KG1 (cell line): ENCODE measurements at regions not wholly inside any gene's neighbourhood (a gene's known extent, or its start where the extent isn't known, plus 50 kb on each side); places are given as distances from the start of the nearest gene placed in this dataset.

Experiments used
- DNase-seq: peaks from one replicate; lab custom pipeline; 2025; lab: John Stamatoyannopoulos, UW

DNA sequence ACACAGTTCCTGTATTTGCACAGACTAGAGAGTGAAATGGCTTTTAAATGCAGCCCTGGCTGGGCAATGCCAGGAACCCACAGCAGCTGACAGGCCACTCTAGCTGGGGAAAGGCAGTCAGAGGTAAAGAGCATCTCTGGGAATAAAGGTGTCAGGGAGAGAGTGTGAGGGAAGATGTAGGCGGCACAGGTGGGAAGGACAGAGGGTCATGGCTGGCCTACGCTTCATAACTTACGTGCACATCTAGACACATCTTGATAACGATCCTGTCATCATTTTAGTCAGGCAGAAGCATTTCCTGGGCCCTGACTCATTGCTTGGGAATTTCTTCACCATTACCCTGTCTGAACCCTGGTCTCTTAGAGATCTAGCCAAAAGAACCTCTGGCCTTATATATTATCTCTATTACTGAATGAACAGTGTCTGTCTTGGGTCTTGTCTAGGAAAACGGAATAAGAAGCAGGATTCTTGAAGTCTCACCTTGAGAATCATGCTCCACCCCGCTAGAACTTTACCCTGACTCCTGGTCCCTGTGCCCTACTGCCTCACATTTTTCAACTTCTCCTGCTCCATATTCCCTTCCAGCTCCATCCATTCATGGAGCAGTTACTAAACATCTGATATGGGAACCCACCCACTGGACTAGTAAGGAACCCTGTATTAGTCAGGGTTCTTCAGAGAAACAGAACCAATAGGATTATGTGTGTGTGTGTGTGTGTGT is 106.4 kb upstream of the ELL2 start:
- no peak for DNase-seq

DNA sequence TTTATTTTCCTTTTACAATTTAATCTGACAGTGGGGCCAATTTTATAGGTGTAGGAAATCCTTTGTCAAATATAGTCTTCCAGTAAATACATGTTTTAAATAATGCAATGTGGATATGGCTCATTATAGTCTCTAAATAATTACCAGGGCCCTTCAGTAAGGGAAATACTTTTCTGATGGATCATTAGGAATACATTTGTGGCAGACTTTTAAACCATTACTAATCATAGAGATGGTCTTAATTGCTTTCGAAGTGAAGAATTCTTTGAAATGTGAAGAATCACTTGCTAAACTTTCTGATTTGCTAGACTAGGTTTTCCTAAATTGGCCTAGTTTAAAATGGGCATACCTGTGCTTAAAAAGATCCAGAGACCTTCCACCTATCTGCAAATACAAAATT is 105.6 kb upstream of the ELL2 start:
- no peak for DNase-seq

DNA sequence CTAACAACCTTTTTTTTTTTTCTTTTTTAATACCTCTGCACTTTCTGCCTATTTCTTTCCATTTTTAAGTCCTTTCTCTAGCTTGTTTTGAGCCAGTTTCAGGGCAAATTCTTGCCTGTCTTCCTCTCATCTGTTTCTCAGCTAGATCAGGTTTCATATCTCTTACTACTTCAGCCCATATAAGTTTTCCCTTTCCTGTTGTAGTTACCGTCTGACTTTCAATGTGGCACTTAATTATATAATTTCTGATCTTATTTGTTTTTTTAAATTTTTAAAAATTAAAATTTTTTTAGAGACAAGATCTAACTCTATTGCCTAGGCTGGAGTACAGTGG is 104.7 kb upstream of the ELL2 start:
- DNase-seq: no peak

GRCh38 chr5:96065685-96066385 is 104.2 kb upstream of the ELL2 start:
- no peak for DNase-seq

DNA sequence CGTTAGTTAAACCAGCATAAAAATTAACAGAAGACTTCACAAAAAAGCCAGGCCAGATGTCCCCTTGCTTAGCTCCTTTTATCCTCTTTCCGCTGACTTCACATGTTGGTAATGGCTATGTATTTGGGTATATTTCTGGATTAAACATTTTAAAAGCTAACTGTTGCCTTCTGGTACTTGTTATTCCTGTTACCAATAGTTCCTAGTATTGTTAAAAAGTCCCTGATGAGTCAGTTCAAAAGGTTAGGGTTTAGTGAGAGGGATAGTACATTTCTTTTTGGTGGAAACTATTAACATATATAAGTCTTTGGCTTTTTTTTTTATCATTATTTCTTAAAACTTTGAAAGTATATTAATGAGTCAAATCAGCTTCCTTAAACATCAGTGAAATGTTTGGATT is 103.2 kb upstream of the ELL2 start:
- no peak for DNase-seq

DNA sequence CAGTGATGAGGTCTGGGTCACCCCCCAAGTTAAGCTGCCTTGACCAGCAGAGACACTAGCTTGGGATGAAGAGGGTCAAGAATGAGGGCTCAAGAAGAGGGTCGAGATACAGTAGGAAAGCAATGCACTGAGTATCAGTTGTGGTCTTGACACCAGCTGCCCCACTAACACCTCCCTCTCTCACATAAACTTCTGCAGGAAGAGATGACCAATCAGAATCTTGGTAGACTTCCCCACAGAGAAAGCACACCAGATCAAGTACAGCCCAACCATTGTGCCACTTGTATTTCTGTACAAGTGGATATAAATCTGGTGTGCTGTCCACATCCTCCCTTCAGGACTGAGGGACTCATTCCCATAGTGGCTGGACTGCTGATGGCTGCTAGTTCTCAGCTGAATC is 101.2 kb upstream of the ELL2 start:
- no peak for DNase-seq

DNA sequence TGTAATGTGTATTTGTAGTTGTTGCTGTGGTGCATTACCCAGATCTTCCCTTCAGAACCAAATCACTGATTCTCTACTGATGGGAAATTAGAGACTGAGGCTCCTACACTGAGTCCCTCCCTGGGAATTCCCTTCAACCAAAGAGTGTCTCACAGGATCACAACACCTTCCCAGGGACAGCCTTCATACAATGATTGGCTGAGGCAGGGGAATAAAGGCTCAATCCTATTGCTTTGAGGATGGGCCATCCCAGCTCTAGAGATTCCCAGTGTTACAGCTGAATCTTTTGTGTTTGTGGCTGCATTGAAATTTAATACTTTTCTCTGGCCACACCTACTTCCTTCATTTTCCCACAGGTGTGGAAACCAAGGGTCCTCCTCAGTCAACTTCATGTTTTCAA is 96.4 kb upstream of the ELL2 start:
- no peak for DNase-seq

- DNase-seq: no peak
Measured at GRCh38 chr5:96054311-96055030, 92.8 kb upstream of the ELL2 start.

GRCh38 chr5:96053063-96053735 is 91.5 kb upstream of the ELL2 start:
- DNase-seq: no peak

GRCh38 chr5:96052374-96052773 is 90.7 kb upstream of the ELL2 start:
- no peak for DNase-seq

- DNase-seq: no peak
Measured at GRCh38 chr5:96051401-96051830, 89.8 kb upstream of the ELL2 start.

GRCh38 chr5:96050273-96050880 is 88.7 kb upstream of the ELL2 start:
- no peak for DNase-seq

DNA sequence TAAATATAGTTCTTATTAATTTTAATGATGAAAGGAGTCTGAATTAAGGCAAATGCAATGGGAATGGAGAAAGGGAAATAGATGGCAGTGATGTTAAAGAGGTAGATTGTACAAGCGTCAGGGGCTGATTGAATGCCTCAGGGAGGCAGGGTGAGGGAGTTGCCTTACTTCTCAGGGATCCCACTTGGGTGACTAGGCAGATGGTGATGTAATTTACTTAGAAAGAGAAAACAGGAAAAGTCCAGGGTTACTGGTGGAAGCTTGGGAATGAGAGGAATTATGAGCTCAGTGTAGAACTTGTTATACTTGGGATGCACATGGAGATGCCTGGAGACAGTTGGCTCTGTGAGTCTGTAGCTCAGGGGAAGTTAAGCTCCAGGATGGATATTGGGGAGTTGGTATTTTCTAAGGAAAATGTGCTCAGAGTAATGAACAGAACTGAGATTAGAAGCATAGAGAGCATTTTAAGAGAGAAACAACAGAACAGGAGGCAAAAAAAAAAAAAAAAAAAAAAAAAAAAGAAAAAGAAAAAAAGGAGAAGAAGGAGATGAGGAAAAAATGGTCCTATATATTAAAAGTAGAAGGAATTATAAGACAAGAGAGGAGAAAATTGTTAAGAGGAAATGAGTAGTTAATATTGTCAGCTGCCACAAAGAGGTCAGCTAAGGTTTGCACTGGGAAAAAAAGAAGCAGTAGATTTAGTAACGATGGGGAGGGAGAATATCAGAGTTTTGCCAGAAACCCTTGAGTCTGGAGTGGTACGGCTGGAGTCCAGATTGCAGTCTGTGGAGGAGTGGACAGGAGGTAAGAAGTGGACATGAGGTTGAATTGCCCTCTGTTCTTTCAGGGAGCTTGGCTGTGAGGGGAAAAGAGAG is 88.0 kb upstream of the ELL2 start:
- no peak for DNase-seq

DNA sequence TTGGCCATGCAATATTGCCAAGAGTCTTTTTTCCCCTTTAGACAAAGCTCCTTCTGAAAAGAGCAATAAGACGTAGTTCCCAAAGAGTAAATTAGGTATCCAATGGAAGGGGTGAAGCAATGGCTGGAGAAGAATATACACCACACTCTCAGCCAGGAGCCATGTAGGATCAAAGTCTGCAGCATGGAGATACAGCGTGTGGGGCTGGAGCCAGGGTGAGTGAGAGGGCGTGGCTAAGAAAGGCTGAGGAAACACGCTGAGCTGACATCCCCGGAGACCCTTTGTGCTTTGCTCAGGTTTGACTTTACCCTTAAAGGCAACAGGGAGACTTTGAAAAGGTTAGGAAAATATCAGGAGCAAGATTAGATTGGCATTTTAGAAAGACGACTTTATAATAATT is 87.1 kb upstream of the ELL2 start:
- DNase-seq: no peak

- DNase-seq: no peak
Measured at GRCh38 chr5:96045888-96046287, 84.2 kb upstream of the ELL2 start.

DNA sequence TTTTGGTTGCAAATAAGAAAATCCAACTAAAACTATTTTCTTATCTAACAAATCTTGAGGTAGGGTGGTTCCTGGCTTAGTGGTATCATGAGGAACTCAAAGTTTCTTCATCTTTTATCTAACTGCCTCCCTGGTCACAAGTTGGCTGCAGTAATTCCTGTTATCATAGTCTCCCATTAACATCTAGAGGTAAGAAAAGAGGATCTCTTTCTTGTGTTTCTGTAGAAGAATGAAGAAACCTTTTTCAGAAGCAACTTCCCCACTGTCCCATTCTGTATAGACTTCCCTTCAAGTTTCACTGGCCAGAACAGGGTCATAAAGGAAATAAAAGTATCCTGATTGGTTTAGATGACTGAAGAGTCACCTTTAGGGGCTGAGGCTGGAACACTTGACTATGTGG is 81.8 kb upstream of the ELL2 start:
- no peak for DNase-seq

DNA sequence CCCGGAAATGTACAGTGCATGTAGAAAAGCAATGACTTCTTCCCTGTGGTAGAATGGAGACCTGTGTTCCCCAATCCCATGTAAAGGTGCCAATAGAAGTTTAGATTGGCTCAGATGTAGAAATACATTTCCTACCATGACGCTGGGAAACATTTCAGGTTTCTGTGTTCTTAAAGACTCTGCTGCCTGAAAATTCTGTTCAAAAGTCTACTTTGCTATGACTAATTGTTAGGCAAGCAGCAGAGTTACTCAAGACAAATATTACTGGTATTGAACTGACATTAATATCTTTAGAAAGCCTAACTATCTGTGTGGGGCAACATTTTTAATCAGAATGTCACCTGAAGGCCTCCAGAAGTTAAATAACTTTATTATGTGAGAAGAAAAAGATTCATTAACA is 75.5 kb upstream of the ELL2 start:
- no peak for DNase-seq

DNA sequence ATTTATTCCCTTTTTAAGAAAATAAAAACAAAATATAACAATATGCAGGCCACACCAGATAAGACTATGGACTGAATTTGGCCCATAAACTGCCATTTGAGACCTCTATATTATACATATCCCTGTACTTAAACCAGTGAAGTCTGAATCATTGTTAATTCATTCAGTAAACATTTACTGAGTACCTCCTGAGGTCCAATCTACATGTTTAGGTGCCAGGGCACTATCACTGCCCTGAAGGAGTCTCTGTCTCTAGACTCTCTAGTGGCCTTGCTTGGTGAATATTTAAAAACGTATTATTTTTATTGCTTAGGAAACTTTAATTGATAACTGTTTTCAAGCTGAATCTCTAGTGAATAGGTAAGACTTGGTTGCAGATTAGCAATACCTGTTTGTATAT is 74.7 kb upstream of the ELL2 start:
- DNase-seq: no peak

GRCh38 chr5:96035796-96036195 is 74.1 kb upstream of the ELL2 start:
- no peak for DNase-seq

- DNase-seq: no peak
Measured at GRCh38 chr5:96033116-96033515, 71.5 kb upstream of the ELL2 start.

DNA sequence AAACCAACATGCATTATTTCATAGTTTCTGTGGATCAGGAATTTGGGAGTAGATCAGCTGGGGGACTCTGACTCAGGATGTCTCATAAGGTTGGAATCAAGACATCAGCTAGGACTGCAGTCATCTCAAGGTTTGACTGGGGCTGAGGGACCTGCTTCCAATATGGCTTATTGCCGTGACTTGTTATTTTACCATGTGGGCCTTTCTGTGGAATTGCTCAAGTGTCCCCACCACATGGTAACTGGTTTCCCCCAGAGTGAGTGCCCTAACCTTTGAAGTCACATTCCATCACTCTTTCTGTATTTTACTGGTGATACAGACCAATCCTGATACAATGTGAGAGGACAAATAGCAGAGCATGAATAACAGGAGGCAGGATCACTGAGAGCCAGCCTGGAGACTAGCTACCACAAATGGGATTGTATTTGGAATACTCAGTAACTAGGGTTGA is 70.2 kb upstream of the ELL2 start:
- no peak for DNase-seq
